ENCODE measurements at regions not wholly inside any gene's neighbourhood (a gene's known extent, or its start where the extent isn't known, plus 50 kb on each side); places are given as distances from the start of the nearest gene placed in this dataset.

DNA sequence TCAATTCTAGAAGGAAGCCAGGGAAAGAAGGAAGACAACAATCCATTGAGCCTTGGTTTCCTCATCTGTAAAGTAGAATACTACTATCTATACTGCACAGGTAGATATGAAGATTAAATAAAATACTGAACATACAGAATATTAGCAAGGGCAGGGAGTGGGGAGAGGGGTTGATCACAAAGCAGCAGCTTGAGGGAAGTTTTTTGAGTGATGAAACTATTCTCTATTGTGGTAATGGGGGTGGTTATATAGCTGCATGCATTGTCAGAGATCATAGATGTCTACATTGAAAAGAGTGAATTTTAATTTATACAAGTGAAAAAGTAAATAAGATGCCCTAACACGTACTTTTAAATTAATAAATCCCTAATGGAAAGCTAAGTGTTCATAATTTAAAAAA is 242.6 kb upstream of the LRTM1 start:
- TF ChIP-seq POLR2A (IDR thresholded peaks at IDR 0.05) (no peak), POLR2AphosphoS5 (IDR thresholded peaks at IDR 0.05) (no peak)
- TF ChIP-seq, protein P1, sequence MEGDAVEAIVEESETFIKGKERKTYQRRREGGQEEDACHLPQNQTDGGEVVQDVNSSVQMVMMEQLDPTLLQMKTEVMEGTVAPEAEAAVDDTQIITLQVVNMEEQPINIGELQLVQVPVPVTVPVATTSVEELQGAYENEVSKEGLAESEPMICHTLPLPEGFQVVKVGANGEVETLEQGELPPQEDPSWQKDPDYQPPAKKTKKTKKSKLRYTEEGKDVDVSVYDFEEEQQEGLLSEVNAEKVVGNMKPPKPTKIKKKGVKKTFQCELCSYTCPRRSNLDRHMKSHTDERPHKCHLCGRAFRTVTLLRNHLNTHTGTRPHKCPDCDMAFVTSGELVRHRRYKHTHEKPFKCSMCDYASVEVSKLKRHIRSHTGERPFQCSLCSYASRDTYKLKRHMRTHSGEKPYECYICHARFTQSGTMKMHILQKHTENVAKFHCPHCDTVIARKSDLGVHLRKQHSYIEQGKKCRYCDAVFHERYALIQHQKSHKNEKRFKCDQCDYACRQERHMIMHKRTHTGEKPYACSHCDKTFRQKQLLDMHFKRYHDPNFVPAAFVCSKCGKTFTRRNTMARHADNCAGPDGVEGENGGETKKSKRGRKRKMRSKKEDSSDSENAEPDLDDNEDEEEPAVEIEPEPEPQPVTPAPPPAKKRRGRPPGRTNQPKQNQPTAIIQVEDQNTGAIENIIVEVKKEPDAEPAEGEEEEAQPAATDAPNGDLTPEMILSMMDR (IDR thresholded peaks at IDR 0.05 in 8 of 11, conservative IDR thresholded peaks at IDR 0.05 in 3 of 11) = no peak

Measured in spleen (tissue), 7 donors.